Mesenchymal stem cell (in vitro differentiated cells and primary cell): ENCODE measurements at regions not wholly inside any gene's neighbourhood (a gene's known extent, or its start where the extent isn't known, plus 50 kb on each side); places are given as distances from the start of the nearest gene placed in this dataset.
A peak's percentile ranks its signal among the peaks of the same experiment; 100 is the strongest.

Experiments used
- DNase-seq: peaks from one replicate; pipeline ENCODE4 v3.0.0-alpha.2; 2013
- H2AFZ ChIP-seq: one replicate; pipeline ENCODE4 v1.6.1; 2013; ENCODE audit warnings: low read depth, mild to moderate bottlenecking, control low read depth, inconsistent platforms, low read length, moderate library complexity
- H2AK5ac ChIP-seq: 2 replicates; pipeline ENCODE4 v1.6.1; 2013; ENCODE audit warnings: low read length, moderate library complexity, mild to moderate bottlenecking, inconsistent platforms; ENCODE audit not compliant: severe bottlenecking
- H2BK120ac ChIP-seq: one replicate; pipeline ENCODE4 v1.6.1; 2013; ENCODE audit warnings: low read depth, mild to moderate bottlenecking, inconsistent platforms, low read length, moderate library complexity
- H2BK12ac ChIP-seq, 2 experiments: one replicate each; pipeline ENCODE4 v1.6.1; 2013; ENCODE audit warnings: inconsistent platforms in 2 of 2, low read length in 2 of 2, mild to moderate bottlenecking in 2 of 2, moderate library complexity in 2 of 2, control low read depth in 1 of 2
- H2BK15ac ChIP-seq: one replicate; pipeline ENCODE4 v1.6.1; 2013; ENCODE audit warnings: mild to moderate bottlenecking, low read depth, inconsistent platforms; ENCODE audit not compliant: poor library complexity, severe bottlenecking
- H2BK5ac ChIP-seq: 2 replicates; pipeline ENCODE4 v1.6.1; 2013; ENCODE audit warnings: low read depth, mild to moderate bottlenecking, low read length, control low read depth, inconsistent platforms; ENCODE audit not compliant: poor library complexity, severe bottlenecking
- H3K14ac ChIP-seq, 2 experiments: one replicate each; pipeline ENCODE4 v1.6.1; 2013; ENCODE audit warnings: inconsistent platforms in 2 of 2, low read length in 2 of 2, control low read depth in 1 of 2, mild to moderate bottlenecking in 1 of 2, moderate library complexity in 1 of 2
- H3K18ac ChIP-seq, 2 experiments: one replicate each; pipeline ENCODE4 v1.6.1; 2013; ENCODE audit warnings: inconsistent platforms in 2 of 2, low read length in 2 of 2, control low read depth in 1 of 2, low read depth in 1 of 2, mild to moderate bottlenecking in 1 of 2
- H3K23ac ChIP-seq, 2 experiments: one replicate each; pipeline ENCODE4 v1.6.1; 2013; ENCODE audit warnings: inconsistent platforms in 2 of 2, low read length in 2 of 2, mild to moderate bottlenecking in 2 of 2, moderate library complexity in 2 of 2, control low read depth in 1 of 2
- H3K27ac ChIP-seq: 2 replicates; pipeline ENCODE4 v1.5.1; 2013; ENCODE audit warnings: mild to moderate bottlenecking, moderate library complexity, low read length, control low read depth, inconsistent platforms; ENCODE audit not compliant: poor library complexity, severe bottlenecking
- H3K27me3 ChIP-seq, 2 experiments: 2 replicates each; pipeline versions ENCODE4 v1.6.1 to v1.7.0; 2013; ENCODE audit warnings: low read length in 2 of 2, mild to moderate bottlenecking in 2 of 2, moderate library complexity in 2 of 2, control low read depth in 1 of 2, inconsistent platforms in 1 of 2; ENCODE audit not compliant: control insufficient read depth in 1 of 2, insufficient read depth in 1 of 2
- H3K36me3 ChIP-seq, 2 experiments: 2 replicates each; pipeline versions ENCODE4 v1.6.1 to v1.7.0; 2013; ENCODE audit warnings: low read length in 2 of 2, control low read depth in 1 of 2, inconsistent platforms in 1 of 2, low read depth in 1 of 2, mild to moderate bottlenecking in 1 of 2; ENCODE audit not compliant: insufficient read depth in 2 of 2, control insufficient read depth in 1 of 2
- H3K4ac ChIP-seq, 2 experiments: one replicate each; pipeline ENCODE4 v1.6.1; 2013; ENCODE audit warnings: inconsistent platforms in 2 of 2, low read length in 2 of 2, mild to moderate bottlenecking in 2 of 2, moderate library complexity in 2 of 2, control low read depth in 1 of 2, low read depth in 1 of 2
- H3K4me1 ChIP-seq: 2 replicates; pipeline ENCODE4 v1.6.1; 2013; ENCODE audit warnings: low read depth, low read length, control low read depth; ENCODE audit not compliant: control insufficient read depth, insufficient read depth
- H3K4me2 ChIP-seq: 2 replicates; pipeline ENCODE4 v1.6.1; 2013; ENCODE audit warnings: low read length, mild to moderate bottlenecking, inconsistent platforms; ENCODE audit not compliant: poor library complexity, severe bottlenecking
- H3K4me3 ChIP-seq, 2 experiments: 2 replicates each; pipeline versions ENCODE4 v1.5.1 to v1.7.0; 2013; ENCODE audit warnings: low read length in 2 of 2, mild to moderate bottlenecking in 2 of 2, control low read depth in 1 of 2, low read depth in 1 of 2; ENCODE audit not compliant: insufficient read depth in 1 of 2
- H3K79me1 ChIP-seq: replicated peaks from 2 replicates; pipeline ENCODE4 v1.6.1; 2013; ENCODE audit warnings: mild to moderate bottlenecking, control low read depth, low read length, inconsistent platforms; ENCODE audit not compliant: poor library complexity, severe bottlenecking
- H3K9ac ChIP-seq: 2 replicates; pipeline ENCODE4 v1.7.0; 2013; ENCODE audit warnings: mild to moderate bottlenecking, low read length, moderate library complexity
- H3K9me3 ChIP-seq: 2 replicates; pipeline ENCODE4 v1.7.0; 2013; ENCODE audit warnings: mild to moderate bottlenecking, low read length; ENCODE audit not compliant: control insufficient read depth
- H4K8ac ChIP-seq: one replicate; pipeline ENCODE4 v1.6.1; 2013; ENCODE audit warnings: inconsistent platforms, mild to moderate bottlenecking, low read length, moderate library complexity
- H4K91ac ChIP-seq: one replicate; pipeline ENCODE4 v1.6.1; 2013; ENCODE audit warnings: mild to moderate bottlenecking, low read length, inconsistent platforms
- WGBS: methylation state at CpG from one replicate; pipeline ENCODE4 v1.1.7; 2013; ENCODE audit warnings: mixed read lengths; 5-methylcytosine and 5-hydroxymethylcytosine counted together

DNA sequence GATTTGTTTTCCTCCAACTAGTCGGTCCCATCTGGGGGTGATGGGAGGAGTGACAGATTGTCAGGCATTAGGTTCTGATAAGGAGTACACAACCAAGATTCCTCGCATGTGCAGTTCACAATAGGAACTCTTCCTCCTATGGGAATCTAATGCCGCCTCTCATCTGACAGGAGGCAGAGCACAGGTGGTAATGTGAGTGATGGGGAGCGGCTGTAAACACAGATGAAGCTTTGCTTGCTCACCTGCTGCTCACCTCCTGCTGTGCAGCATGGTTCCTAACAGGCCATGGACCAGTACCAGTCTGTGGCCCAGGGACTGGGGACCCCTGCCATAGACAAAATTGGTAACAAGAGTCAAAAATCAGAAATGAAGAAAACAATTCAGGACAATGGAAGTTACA is 173.3 kb upstream of the HMHB1 start:
- Histone ChIP-seq H4K8ac (no peak overlapping the region), H2AK5ac (no peak overlapping the region), H3K36me3 (no peaks in the 10 kb centered on the region), H3K27ac (no peak overlapping the region), H3K23ac (no peak overlapping the region), H2BK12ac (no peak overlapping the region), H3K18ac (no peak overlapping the region), H2BK120ac (no peak overlapping the region), H4K91ac (no peak overlapping the region), H3K9me3 (no peaks in the 10 kb centered on the region), H3K14ac (no peak overlapping the region), H2BK5ac (no peak overlapping the region), H3K79me1 (no peaks in the 10 kb centered on the region), H2BK15ac (no peak overlapping the region), H3K4me1 (no peaks in the 10 kb centered on the region), H3K9ac (no peak overlapping the region), H3K4me2 (no peak overlapping the region), H3K4me3 (no peak overlapping the region), H3K4ac (no peak overlapping the region), H2AFZ (no peak overlapping the region), H3K27me3 (no peaks in the 10 kb centered on the region)
- WGBS = 98% methylated on average over 4 of the region's 4 CpGs
- DNase-seq = no peak

DNA sequence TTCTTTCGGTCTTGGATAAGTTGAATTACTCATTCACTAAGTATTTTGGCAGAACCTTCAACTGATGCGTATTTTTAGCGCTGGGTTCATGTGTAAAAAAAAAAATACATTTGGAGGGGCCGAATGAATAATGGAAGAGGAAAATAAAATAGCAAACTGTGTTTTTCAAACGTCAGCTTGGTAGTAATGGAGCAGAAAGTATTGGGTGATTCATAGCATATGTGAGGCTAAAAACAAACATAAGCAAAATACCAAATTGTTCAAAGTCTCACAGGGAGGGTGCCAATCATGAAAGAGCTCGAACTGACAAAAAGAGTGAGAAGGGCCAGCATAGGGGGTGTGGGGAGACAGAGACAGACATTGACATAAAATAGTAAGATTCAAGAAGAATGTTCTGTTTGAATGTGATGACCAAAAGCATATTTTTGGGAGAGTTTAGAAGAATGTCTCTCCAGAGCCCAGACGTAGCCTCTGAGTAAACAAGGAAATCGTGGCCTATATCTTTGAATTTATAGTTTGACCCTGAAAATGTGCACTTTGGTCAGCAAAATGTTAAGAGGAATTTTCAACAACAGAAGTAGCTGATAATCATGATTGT is 174.9 kb upstream of the HMHB1 start:
- DNase-seq = peak; percentile 50
- no peak overlapping the region for H4K91ac ChIP-seq
- no peak overlapping the region for H2BK12ac ChIP-seq
- no peak overlapping the region for H3K4me3 ChIP-seq
- H3K18ac ChIP-seq = no peak overlapping the region
- H3K23ac ChIP-seq = no peak overlapping the region
- no peaks in the 10 kb centered on the region for H3K4me1 ChIP-seq
- H4K8ac ChIP-seq = no peak overlapping the region
- WGBS = 45% methylated on average over 8 of the region's 8 CpGs
- H3K36me3 ChIP-seq = no peaks in the 10 kb centered on the region
- no peak overlapping the region for H2AFZ ChIP-seq
- H3K27me3 ChIP-seq = no peaks in the 10 kb centered on the region
- no peak overlapping the region for H2BK5ac ChIP-seq
- no peak overlapping the region for H2AK5ac ChIP-seq
- H3K9ac ChIP-seq = no peak overlapping the region
- no peaks in the 10 kb centered on the region for H3K79me1 ChIP-seq
- no peak overlapping the region for H3K4ac ChIP-seq
- no peak overlapping the region for H3K4me2 ChIP-seq
- no peak overlapping the region for H3K27ac ChIP-seq
- H2BK120ac ChIP-seq = no peak overlapping the region
- no peak overlapping the region for H2BK15ac ChIP-seq
- no peak overlapping the region for H3K14ac ChIP-seq
- H3K9me3 ChIP-seq = no peaks in the 10 kb centered on the region

DNA sequence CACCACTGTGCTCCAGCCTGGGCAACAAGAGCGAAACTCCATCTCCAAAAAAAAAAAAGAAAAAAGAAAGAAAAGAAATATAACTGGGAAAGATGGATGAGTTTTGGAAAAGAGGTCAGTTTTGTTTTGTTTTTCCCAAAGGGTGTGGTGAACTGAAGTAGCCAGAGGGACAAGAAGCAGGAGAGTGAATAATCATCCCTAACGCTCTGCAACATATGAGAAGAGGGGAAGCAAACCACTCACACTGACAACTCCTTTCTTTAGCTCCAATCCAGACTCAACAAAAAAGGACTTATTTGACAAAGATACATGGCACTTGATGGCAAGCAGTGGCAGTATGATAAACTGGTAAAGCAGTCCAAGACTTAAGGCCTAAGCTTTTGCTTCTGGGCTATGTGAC is 176.1 kb upstream of the HMHB1 start:
- H2BK12ac ChIP-seq = no peak overlapping the region
- H3K18ac ChIP-seq = no peak overlapping the region
- H2BK5ac ChIP-seq = no peak overlapping the region
- H2AK5ac ChIP-seq = no peak overlapping the region
- no peaks in the 10 kb centered on the region for H3K36me3 ChIP-seq
- no peak overlapping the region for H3K23ac ChIP-seq
- no peak overlapping the region for H3K4ac ChIP-seq
- H3K79me1 ChIP-seq = no peaks in the 10 kb centered on the region
- no peaks in the 10 kb centered on the region for H3K4me1 ChIP-seq
- H3K9me3 ChIP-seq = no peaks in the 10 kb centered on the region
- no peak overlapping the region for H3K4me3 ChIP-seq
- no peak overlapping the region for H4K8ac ChIP-seq
- H3K4me2 ChIP-seq = no peak overlapping the region
- H3K9ac ChIP-seq = no peak overlapping the region
- H4K91ac ChIP-seq = no peak overlapping the region
- H2BK120ac ChIP-seq = no peak overlapping the region
- no CpG with 5 or more reads among the region's 2 CpGs for WGBS
- no peak overlapping the region for H2BK15ac ChIP-seq
- no peaks in the 10 kb centered on the region for H3K27me3 ChIP-seq
- no peak overlapping the region for H2AFZ ChIP-seq
- no peak overlapping the region for H3K14ac ChIP-seq
- no peak for DNase-seq
- no peak overlapping the region for H3K27ac ChIP-seq

DNA sequence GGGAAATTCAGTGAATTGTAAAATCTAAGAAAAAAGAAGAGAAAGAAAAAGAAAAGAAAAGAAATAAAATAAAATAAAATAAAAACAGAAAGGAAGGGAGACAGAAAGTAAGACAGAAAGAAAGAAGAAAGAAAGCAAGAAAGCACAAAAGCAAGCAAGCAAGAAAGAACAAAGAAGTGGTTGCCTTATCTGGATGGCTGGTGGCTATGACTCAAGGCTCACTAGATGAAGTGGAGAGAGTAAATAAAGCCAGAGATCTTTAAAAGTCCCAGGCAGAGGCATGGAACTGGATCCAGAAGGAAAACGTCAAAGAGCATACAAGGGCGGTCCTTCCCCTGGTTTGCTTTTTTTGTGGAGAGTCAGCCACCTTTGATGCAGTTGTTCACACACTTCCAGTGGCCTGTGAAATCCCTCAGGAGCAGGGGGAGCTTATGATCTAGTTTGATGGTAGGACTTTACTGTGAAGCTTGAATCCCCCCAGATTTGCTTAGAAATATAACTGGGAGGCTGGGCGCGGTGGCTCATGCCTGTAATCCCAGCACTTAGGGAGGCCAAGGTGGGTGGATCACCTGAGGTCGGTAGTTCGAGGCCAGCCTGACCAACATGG is 176.7 kb upstream of the HMHB1 start:
- no peak overlapping the region for H2BK5ac ChIP-seq
- no peaks in the 10 kb centered on the region for H3K9me3 ChIP-seq
- no peaks in the 10 kb centered on the region for H3K27me3 ChIP-seq
- no peak overlapping the region for H2AK5ac ChIP-seq
- no peak overlapping the region for H3K4me2 ChIP-seq
- 83% methylated on average over 6 of the region's 6 CpGs for WGBS
- no peaks in the 10 kb centered on the region for H3K36me3 ChIP-seq
- H3K23ac ChIP-seq = no peak overlapping the region
- H4K91ac ChIP-seq = no peak overlapping the region
- no peak overlapping the region for H2BK12ac ChIP-seq
- H2BK120ac ChIP-seq = no peak overlapping the region
- H2AFZ ChIP-seq = no peak overlapping the region
- no peak overlapping the region for H3K14ac ChIP-seq
- H3K4me1 ChIP-seq = no peaks in the 10 kb centered on the region
- peak; percentile 69 for DNase-seq
- no peak overlapping the region for H3K4me3 ChIP-seq
- H3K18ac ChIP-seq = no peak overlapping the region
- no peak overlapping the region for H3K4ac ChIP-seq
- no peaks in the 10 kb centered on the region for H3K79me1 ChIP-seq
- no peak overlapping the region for H3K27ac ChIP-seq
- no peak overlapping the region for H4K8ac ChIP-seq
- H2BK15ac ChIP-seq = no peak overlapping the region
- H3K9ac ChIP-seq = no peak overlapping the region
